GM12878 (cell line): ENCODE measurements at regions not wholly inside any gene's neighbourhood (a gene's known extent, or its start where the extent isn't known, plus 50 kb on each side); places are given as distances from the start of the nearest gene placed in this dataset.

Experiments used
- ATAC-seq: fragments of 200-7000 bp; cut with Tn5 transposase; 3 replicates; pipeline ENCODE4 v1.9.1; 2020; ENCODE audit warnings: mild to moderate bottlenecking, moderate library complexity
- BruUV-seq: library from RNA; stranded (reverse); fragments of 400-500 nt; replicated peaks from 2 replicates; lab custom pipeline; 2021; lab: Mats Ljungman, UMichigan
- CTCF ChIA-PET: fragments of 300-600 bp; sonication (Branson Sonifier 250); formaldehyde crosslinking; extraction: SDS; loops from one replicate; lab custom pipeline; 2021; ENCODE audit warnings: inconsistent platforms; lab: Yijun Ruan, JAX
- POLR2A ChIA-PET: fragments of 350-600 bp; formaldehyde crosslinking; extraction: SDS; loops from one replicate; lab custom pipeline; 2021; ENCODE audit warnings: inconsistent platforms; lab: Charles Lee
- RAD21 ChIA-PET: fragments of 300-600 bp; sonication (Branson Sonifier 250); formaldehyde crosslinking; loops from one replicate; lab custom pipeline; 2023; ENCODE audit warnings: antibody characterized with exemption; ENCODE audit not compliant: unreplicated experiment; lab: Charles Lee
- SMC1A ChIA-PET: fragments of 300-600 bp; sonication (Branson Sonifier 250); formaldehyde crosslinking; loops from one replicate; lab custom pipeline; 2023; ENCODE audit not compliant: unreplicated experiment, uncharacterized antibody; lab: Charles Lee
- DNase-seq: peaks from one replicate; pipeline ENCODE4 v3.0.0-alpha.2; 2011; ENCODE audit warnings: low read depth, low spot score
- FAIRE-seq: peaks from 3 replicates; lab custom pipeline; 2011; peaks lifted over from hg19 to GRCh38; lab: Jason Lieb, UNC
- H2AFZ ChIP-seq: 2 replicates; pipeline ENCODE4 v1.6.0; 2011; ENCODE audit warnings: low read depth, low read length, control low read depth; ENCODE audit not compliant: control insufficient read depth
- H3K27ac ChIP-seq: 2 replicates; pipeline ENCODE4 v1.5.1; 2011; ENCODE audit warnings: control low read depth; ENCODE audit not compliant: control insufficient read depth, insufficient read depth
- H3K27me3 ChIP-seq, 2 experiments: replicated peaks in 1 of 2; 2 replicates each; pipeline versions ENCODE4 v1.6.0 to v1.6.1; 2011; ENCODE audit warnings: low read length in 1 of 2; ENCODE audit not compliant: control insufficient read depth in 2 of 2, insufficient read depth in 2 of 2
- H3K36me3 ChIP-seq, 2 experiments: 2 replicates each; pipeline ENCODE4 v1.5.1; 2011; ENCODE audit warnings: low read length in 1 of 2; ENCODE audit not compliant: control insufficient read depth in 2 of 2, insufficient read depth in 2 of 2
- H3K4me1 ChIP-seq: 2 replicates; pipeline ENCODE4 v1.6.1; 2011; ENCODE audit warnings: mild to moderate bottlenecking, low read length, moderate library complexity, mixed read lengths; ENCODE audit not compliant: control insufficient read depth, insufficient read depth
- H3K4me2 ChIP-seq: 2 replicates; pipeline ENCODE4 v1.6.0; 2011; ENCODE audit warnings: control low read depth; ENCODE audit not compliant: control insufficient read depth, insufficient read depth
- H3K4me3 ChIP-seq: fragments of 200-600 bp; sonication (generic); 2 replicates; pipeline ENCODE4 v1.5.1; 2016
- H3K79me2 ChIP-seq: 2 replicates; pipeline ENCODE4 v1.6.0; 2011; ENCODE audit warnings: low read length; ENCODE audit not compliant: control insufficient read depth, insufficient read depth
- H3K9ac ChIP-seq: 2 replicates; pipeline ENCODE4 v1.8.0; 2011; ENCODE audit warnings: low read length, control low read depth, mixed read lengths; ENCODE audit not compliant: control insufficient read depth, insufficient read depth
- H3K9me3 ChIP-seq: replicated peaks from 3 replicates; pipeline ENCODE4 v1.5.1; 2011; ENCODE audit warnings: mild to moderate bottlenecking, low read length; ENCODE audit not compliant: control insufficient read depth, insufficient read depth
- H4K20me1 ChIP-seq: 2 replicates; pipeline ENCODE4 v1.6.0; 2011; ENCODE audit not compliant: control insufficient read depth, insufficient read depth
- CHD1 ChIP-seq: IDR thresholded peaks from 2 replicates; pipeline ENCODE4 v1.6.1; 2012; ENCODE audit warnings: low read depth, low read length, improper control_type of control experiment
- HCFC1 ChIP-seq: fragments of 150-350 bp; IDR thresholded peaks from 2 replicates; pipeline ENCODE4 v1.6.1; 2014; ENCODE audit warnings: low read length
- JUND ChIP-seq: IDR thresholded peaks from 2 replicates; pipeline ENCODE4 v1.6.1; 2012; ENCODE audit warnings: low read depth, mild to moderate bottlenecking, low read length, improper control_type of control experiment, moderate library complexity
- MTA3 ChIP-seq: IDR thresholded peaks from 2 replicates; pipeline ENCODE4 v1.6.1; 2012; ENCODE audit warnings: low read length, inconsistent platforms, borderline replicate concordance
- MXI1 ChIP-seq: fragments of 150-350 bp; IDR thresholded peaks from 2 replicates; pipeline ENCODE4 v1.6.1; 2011; ENCODE audit warnings: low read depth, mild to moderate bottlenecking, inconsistent platforms, low read length, improper control_type of control experiment
- PAX5 ChIP-seq: IDR thresholded peaks from 2 replicates; pipeline ENCODE4 v1.6.1; 2011; ENCODE audit warnings: low read depth, low read length, borderline replicate concordance
- PAX8 ChIP-seq: fragments of 450-650 bp; IDR thresholded peaks from 2 replicates; pipeline ENCODE4 v1.6.1; 2017; ENCODE audit warnings: mild to moderate bottlenecking, moderate library complexity
- POLR2AphosphoS2 ChIP-seq: IDR thresholded peaks from 2 replicates; pipeline ENCODE4 v1.6.1; 2011; ENCODE audit warnings: low read depth, mild to moderate bottlenecking, low read length, improper control_type of control experiment, moderate library complexity
- SMAD5 ChIP-seq: IDR thresholded peaks from 2 replicates; pipeline ENCODE4 v1.6.1; 2016; ENCODE audit warnings: antibody characterized with exemption, low read depth
- STAT3 ChIP-seq: IDR thresholded peaks from 2 replicates; pipeline ENCODE4 v1.6.1; 2011; ENCODE audit warnings: low read depth, low read length, improper control_type of control experiment
- TBL1XR1 ChIP-seq: IDR thresholded peaks from 2 replicates; pipeline ENCODE4 v1.6.1; 2012; ENCODE audit warnings: low read depth, low read length, improper control_type of control experiment
- YBX1 ChIP-seq: fragments of 450-650 bp; IDR thresholded peaks from 2 replicates; pipeline ENCODE4 v1.6.1; 2016; ENCODE audit warnings: antibody characterized with exemption
- YY1 ChIP-seq: IDR thresholded peaks from 2 replicates; pipeline ENCODE4 v1.6.1; 2011; ENCODE audit warnings: low read depth, mild to moderate bottlenecking, low read length
- ZNF622 ChIP-seq: fragments of 450-650 bp; IDR thresholded peaks from 2 replicates; pipeline ENCODE4 v1.6.1; 2017; ENCODE audit warnings: mild to moderate bottlenecking, inconsistent platforms
- WGBS: methylation state at CpG from one replicate; pipeline ENCODE4 v1.1.6; 2016; ENCODE audit warnings: low lambda C conversion rate; ENCODE audit not compliant: insufficient replicate concordance, insufficient coverage; ENCODE audit errors: missing lambda C conversion rate; 5-methylcytosine and 5-hydroxymethylcytosine counted together
- in situ Hi-C: fragments of 300-500 bp; cut with MboI; formaldehyde crosslinking; loops from 9 replicates; pipeline ENCODE4 v1.14.3; 2018; ENCODE audit warnings: mixed read lengths
- intact Hi-C: fragments of 100-400 bp; cut with micrococcal nuclease; formaldehyde crosslinking; loops from one replicate; pipeline ENCODE4 v1.14.2; 2022; ENCODE audit not compliant: unreplicated experiment
- TF ChIP-seq, protein P1 (sequence below), 3 experiments: IDR thresholded peaks in 2 of 3; conservative IDR thresholded peaks in 1 of 3; 2 replicates each; pipeline ENCODE4 v1.5.1; 2011; ENCODE audit warnings: low read depth in 3 of 3, low read length in 3 of 3, mild to moderate bottlenecking in 3 of 3, control low read depth in 2 of 3, moderate library complexity in 2 of 3, inconsistent platforms in 1 of 3, mixed read lengths in 1 of 3; ENCODE audit not compliant: control insufficient read depth in 2 of 3, insufficient read depth in 1 of 3; ENCODE audit errors: extremely low read depth in 1 of 3
- TF ChIP-seq, protein P2 (sequence below): fragments of 450-650 bp; IDR thresholded peaks from 2 replicates; pipeline ENCODE4 v1.6.1; 2018; ENCODE audit warnings: mild to moderate bottlenecking, low read depth, moderate library complexity; ENCODE audit not compliant: partially characterized antibody
- TF ChIP-seq, protein P3 (sequence below): fragments of 450-650 bp; conservative IDR thresholded peaks from 2 replicates; pipeline ENCODE4 v1.6.1; 2017; ENCODE audit warnings: mild to moderate bottlenecking, moderate library complexity

DNA sequence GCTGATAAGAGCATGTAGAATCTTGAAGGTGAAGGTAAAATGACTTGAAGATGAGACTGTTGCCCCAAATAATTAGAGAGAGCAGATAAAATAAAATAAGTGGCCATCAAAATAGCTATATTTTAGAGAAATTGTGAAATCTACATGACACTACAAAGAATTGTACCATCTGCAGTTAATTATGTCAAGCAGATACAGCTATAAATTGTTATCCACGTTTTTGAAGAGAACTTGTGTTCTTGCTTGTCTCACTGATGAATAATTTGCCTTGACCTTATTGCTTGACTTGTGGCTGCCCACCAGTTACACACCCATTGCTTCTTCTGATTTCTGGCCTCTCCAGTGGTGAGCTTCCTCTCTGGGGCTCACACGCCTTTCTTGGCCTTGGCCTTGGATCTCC is 75.8 kb upstream of the TNIP3 start:
- 10% methylated on average over 2 of the region's 2 CpGs for WGBS
- H3K27me3 ChIP-seq = no peaks in the 10 kb centered on the region; a peak in 1 of 4 replicates
- H3K9ac ChIP-seq = no peak overlapping the region
- no peaks in the 10 kb centered on the region for H3K4me1 ChIP-seq
- no peak overlapping the region for H3K4me2 ChIP-seq
- ChIA-PET SMC1A (interaction anchor here (0.7 to 1.8 kb wide), 3 partner anchors 11 to 1523 kb away, joined by 3 to 6 read pairs (median 4); no protein-coding TSS in a partner anchor), POLR2A (no interaction called here)
- in situ Hi-C loops = no loop called here
- TF ChIP-seq ZNF622 (no peak), CHD1 (no peak), POLR2AphosphoS2 (no peak), MTA3 (no peak), YBX1 (no peak), PAX8 (no peak), STAT3 (no peak), SMAD5 (no peak), MXI1 (no peak), HCFC1 (no peak), TBL1XR1 (no peak), PAX5 (no peak), JUND (no peak), YY1 (no peak)
- TF ChIP-seq, protein P1, sequence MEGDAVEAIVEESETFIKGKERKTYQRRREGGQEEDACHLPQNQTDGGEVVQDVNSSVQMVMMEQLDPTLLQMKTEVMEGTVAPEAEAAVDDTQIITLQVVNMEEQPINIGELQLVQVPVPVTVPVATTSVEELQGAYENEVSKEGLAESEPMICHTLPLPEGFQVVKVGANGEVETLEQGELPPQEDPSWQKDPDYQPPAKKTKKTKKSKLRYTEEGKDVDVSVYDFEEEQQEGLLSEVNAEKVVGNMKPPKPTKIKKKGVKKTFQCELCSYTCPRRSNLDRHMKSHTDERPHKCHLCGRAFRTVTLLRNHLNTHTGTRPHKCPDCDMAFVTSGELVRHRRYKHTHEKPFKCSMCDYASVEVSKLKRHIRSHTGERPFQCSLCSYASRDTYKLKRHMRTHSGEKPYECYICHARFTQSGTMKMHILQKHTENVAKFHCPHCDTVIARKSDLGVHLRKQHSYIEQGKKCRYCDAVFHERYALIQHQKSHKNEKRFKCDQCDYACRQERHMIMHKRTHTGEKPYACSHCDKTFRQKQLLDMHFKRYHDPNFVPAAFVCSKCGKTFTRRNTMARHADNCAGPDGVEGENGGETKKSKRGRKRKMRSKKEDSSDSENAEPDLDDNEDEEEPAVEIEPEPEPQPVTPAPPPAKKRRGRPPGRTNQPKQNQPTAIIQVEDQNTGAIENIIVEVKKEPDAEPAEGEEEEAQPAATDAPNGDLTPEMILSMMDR (IDR thresholded peaks at IDR 0.05 in 2 of 3, conservative IDR thresholded peaks at IDR 0.05 in 1 of 3; ENCODE audit: control insufficient read depth in 2 of 3, extremely low read depth in 1 of 3, insufficient read depth in 1 of 3, low read depth in 3 of 3, low read length in 3 of 3) = no peak
- TF ChIP-seq, protein P2, sequence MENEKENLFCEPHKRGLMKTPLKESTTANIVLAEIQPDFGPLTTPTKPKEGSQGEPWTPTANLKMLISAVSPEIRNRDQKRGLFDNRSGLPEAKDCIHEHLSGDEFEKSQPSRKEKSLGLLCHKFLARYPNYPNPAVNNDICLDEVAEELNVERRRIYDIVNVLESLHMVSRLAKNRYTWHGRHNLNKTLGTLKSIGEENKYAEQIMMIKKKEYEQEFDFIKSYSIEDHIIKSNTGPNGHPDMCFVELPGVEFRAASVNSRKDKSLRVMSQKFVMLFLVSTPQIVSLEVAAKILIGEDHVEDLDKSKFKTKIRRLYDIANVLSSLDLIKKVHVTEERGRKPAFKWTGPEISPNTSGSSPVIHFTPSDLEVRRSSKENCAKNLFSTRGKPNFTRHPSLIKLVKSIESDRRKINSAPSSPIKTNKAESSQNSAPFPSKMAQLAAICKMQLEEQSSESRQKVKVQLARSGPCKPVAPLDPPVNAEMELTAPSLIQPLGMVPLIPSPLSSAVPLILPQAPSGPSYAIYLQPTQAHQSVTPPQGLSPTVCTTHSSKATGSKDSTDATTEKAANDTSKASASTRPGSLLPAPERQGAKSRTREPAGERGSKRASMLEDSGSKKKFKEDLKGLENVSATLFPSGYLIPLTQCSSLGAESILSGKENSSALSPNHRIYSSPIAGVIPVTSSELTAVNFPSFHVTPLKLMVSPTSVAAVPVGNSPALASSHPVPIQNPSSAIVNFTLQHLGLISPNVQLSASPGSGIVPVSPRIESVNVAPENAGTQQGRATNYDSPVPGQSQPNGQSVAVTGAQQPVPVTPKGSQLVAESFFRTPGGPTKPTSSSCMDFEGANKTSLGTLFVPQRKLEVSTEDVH = no peak
- TF ChIP-seq, protein P3, sequence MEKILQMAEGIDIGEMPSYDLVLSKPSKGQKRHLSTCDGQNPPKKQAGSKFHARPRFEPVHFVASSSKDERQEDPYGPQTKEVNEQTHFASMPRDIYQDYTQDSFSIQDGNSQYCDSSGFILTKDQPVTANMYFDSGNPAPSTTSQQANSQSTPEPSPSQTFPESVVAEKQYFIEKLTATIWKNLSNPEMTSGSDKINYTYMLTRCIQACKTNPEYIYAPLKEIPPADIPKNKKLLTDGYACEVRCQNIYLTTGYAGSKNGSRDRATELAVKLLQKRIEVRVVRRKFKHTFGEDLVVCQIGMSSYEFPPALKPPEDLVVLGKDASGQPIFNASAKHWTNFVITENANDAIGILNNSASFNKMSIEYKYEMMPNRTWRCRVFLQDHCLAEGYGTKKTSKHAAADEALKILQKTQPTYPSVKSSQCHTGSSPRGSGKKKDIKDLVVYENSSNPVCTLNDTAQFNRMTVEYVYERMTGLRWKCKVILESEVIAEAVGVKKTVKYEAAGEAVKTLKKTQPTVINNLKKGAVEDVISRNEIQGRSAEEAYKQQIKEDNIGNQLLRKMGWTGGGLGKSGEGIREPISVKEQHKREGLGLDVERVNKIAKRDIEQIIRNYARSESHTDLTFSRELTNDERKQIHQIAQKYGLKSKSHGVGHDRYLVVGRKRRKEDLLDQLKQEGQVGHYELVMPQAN = no peak
- TF ChIP-seq, all 136 proteins: peak for 0
- no peak overlapping the region for H3K4me3 ChIP-seq
- no peak overlapping the region for H2AFZ ChIP-seq
- no peak overlapping the region for H3K27ac ChIP-seq
- ChIA-PET RAD21 (interaction anchor here (1.2 kb wide), 1 partner anchor 47 kb away, joined by 4 read pairs; no protein-coding TSS in a partner anchor), CTCF (interaction anchor here (0.8 to 1.9 kb wide), 3 partner anchors 10 to 47 kb away, joined by 3 to 7 read pairs (median 5); no protein-coding TSS in a partner anchor)
- no TSS peak for BruUV-seq
- no peaks in the 10 kb centered on the region for H3K79me2 ChIP-seq
- intact Hi-C loops = no loop called here
- no peak for FAIRE-seq
- no peaks in the 10 kb centered on the region for H4K20me1 ChIP-seq
- DNase-seq = no peak
- no peaks in the 10 kb centered on the region for H3K9me3 ChIP-seq
- ATAC-seq = no peak
- no peaks in the 10 kb centered on the region for H3K36me3 ChIP-seq
